NCI-H774 (cell line): ENCODE measurements at regions not wholly inside any gene's neighbourhood (a gene's known extent, or its start where the extent isn't known, plus 50 kb on each side); places are given as distances from the start of the nearest gene placed in this dataset.
"Not testable (repeated sequence)": the region's sequence is repeated elsewhere in the genome, so short reads cannot be mapped to it uniquely, and the experiment has no call there.

Experiments used
- DNase-seq: peaks from one replicate; lab custom pipeline; 2025; lab: John Stamatoyannopoulos, UW

- not testable (repeated sequence) for DNase-seq
Observed at GRCh38 chr10:76815505-76815904, 822.1 kb downstream of the KCNMA1 start.

- no peak for DNase-seq
Observed at GRCh38 chr10:76811430-76811829, 826.2 kb downstream of the KCNMA1 start.

- no peak for DNase-seq
Observed at GRCh38 chr10:76788452-76788811, 849.2 kb downstream of the KCNMA1 start.

- DNase-seq, result no peak
Observed at GRCh38 chr10:76787746-76788451, 849.7 kb downstream of the KCNMA1 start.

GRCh38 chr10:76786504-76787072 is 851.0 kb downstream of the KCNMA1 start:
- DNase-seq, result no peak

GRCh38 chr10:76784076-76784475 is 853.5 kb downstream of the KCNMA1 start:
- DNase-seq, result no peak

- no peak for DNase-seq
Observed at GRCh38 chr10:76779796-76780301, 857.8 kb downstream of the KCNMA1 start.

- no peak for DNase-seq
Observed at GRCh38 chr10:76778914-76779795, 858.5 kb downstream of the KCNMA1 start.

GRCh38 chr10:76774987-76775603 is 862.5 kb downstream of the KCNMA1 start:
- DNase-seq, result no peak

GRCh38 chr10:76769582-76769981 is 868.0 kb downstream of the KCNMA1 start:
- no peak for DNase-seq

- DNase-seq, result no peak
Observed at GRCh38 chr10:76769161-76769560, 868.4 kb downstream of the KCNMA1 start.

GRCh38 chr10:76766682-76767081 is 870.9 kb downstream of the KCNMA1 start:
- no peak for DNase-seq

GRCh38 chr10:76764921-76765320 is 872.7 kb downstream of the KCNMA1 start:
- DNase-seq, result not testable (repeated sequence)

- no peak for DNase-seq
Observed at GRCh38 chr10:76764177-76764576, 873.4 kb downstream of the KCNMA1 start.

- DNase-seq, result no peak
Observed at GRCh38 chr10:76763376-76763775, 874.2 kb downstream of the KCNMA1 start.

GRCh38 chr10:76759681-76760080 is 877.9 kb downstream of the KCNMA1 start:
- DNase-seq, result no peak

- DNase-seq, result no peak
Observed at GRCh38 chr10:76743169-76743568, 894.4 kb downstream of the KCNMA1 start.

GRCh38 chr10:76740514-76740913 is 897.1 kb downstream of the KCNMA1 start:
- DNase-seq, result no peak

- no peak for DNase-seq
Observed at GRCh38 chr10:76738991-76739390, 898.6 kb downstream of the KCNMA1 start.

- no peak for DNase-seq
Observed at GRCh38 chr10:76736815-76737618, 900.6 kb downstream of the KCNMA1 start.

- DNase-seq, result no peak
Observed at GRCh38 chr10:76736392-76736791, 901.2 kb downstream of the KCNMA1 start.
